Bronchial epithelial cell (primary cell): ENCODE measurements at regions not wholly inside any gene's neighbourhood (a gene's known extent, or its start where the extent isn't known, plus 50 kb on each side); places are given as distances from the start of the nearest gene placed in this dataset.

ENCODE experiments used
- DNase-seq: peaks from one replicate; pipeline ENCODE4 v3.0.0-alpha.2; 2010; ENCODE audit warnings: low read depth
- FAIRE-seq: peaks from 2 replicates; lab custom pipeline; 2011; peaks lifted over from hg19 to GRCh38; lab: Jason Lieb, UNC
- H3K27me3 ChIP-seq: 2 replicates; pipeline ENCODE4 v1.5.1; 2011; ENCODE audit warnings: low read length; ENCODE audit not compliant: control insufficient read depth, insufficient read depth
- H3K36me3 ChIP-seq: 2 replicates; pipeline ENCODE4 v1.5.1; 2011; ENCODE audit warnings: low read length; ENCODE audit not compliant: control insufficient read depth, insufficient read depth
- H3K4me3 ChIP-seq: 2 replicates; pipeline ENCODE4 v1.5.1; 2011; ENCODE audit warnings: mild to moderate bottlenecking, low read depth, low read length, control low read depth
- TF ChIP-seq, protein P1 (sequence below): IDR thresholded peaks from 2 replicates; pipeline ENCODE4 v1.5.1; 2011; ENCODE audit warnings: mild to moderate bottlenecking, moderate library complexity, low read length, control low read depth, inconsistent platforms; ENCODE audit not compliant: insufficient read depth, severe bottlenecking

DNA sequence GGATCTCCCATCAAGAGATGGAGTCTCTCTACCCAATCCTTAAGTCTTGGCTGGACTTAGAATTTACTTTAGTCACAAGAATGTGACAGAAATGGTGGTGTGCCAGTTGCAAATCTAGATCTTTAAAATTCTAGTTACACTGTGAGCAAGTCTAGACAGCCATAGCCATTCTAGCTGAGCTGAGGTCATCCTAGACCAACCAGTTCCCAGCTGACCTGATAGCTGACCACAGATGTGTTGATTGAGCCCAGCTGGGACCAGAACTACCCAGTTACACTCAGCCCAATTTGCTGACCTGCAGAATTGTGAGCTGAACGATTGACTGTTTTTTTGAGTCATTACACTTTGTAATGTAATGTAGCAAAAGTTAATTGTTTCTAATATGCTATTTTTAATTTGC lies 251.8 kb downstream of the ADGRL2 start:
- no peaks in the 10 kb centered on the region for H3K36me3 ChIP-seq
- DNase-seq: peak; percentile 30
- H3K27me3 ChIP-seq: no peaks in the 10 kb centered on the region
- FAIRE-seq: no peak
- no peak overlapping the region for H3K4me3 ChIP-seq
- TF ChIP-seq, protein P1, sequence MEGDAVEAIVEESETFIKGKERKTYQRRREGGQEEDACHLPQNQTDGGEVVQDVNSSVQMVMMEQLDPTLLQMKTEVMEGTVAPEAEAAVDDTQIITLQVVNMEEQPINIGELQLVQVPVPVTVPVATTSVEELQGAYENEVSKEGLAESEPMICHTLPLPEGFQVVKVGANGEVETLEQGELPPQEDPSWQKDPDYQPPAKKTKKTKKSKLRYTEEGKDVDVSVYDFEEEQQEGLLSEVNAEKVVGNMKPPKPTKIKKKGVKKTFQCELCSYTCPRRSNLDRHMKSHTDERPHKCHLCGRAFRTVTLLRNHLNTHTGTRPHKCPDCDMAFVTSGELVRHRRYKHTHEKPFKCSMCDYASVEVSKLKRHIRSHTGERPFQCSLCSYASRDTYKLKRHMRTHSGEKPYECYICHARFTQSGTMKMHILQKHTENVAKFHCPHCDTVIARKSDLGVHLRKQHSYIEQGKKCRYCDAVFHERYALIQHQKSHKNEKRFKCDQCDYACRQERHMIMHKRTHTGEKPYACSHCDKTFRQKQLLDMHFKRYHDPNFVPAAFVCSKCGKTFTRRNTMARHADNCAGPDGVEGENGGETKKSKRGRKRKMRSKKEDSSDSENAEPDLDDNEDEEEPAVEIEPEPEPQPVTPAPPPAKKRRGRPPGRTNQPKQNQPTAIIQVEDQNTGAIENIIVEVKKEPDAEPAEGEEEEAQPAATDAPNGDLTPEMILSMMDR: no peak

DNA sequence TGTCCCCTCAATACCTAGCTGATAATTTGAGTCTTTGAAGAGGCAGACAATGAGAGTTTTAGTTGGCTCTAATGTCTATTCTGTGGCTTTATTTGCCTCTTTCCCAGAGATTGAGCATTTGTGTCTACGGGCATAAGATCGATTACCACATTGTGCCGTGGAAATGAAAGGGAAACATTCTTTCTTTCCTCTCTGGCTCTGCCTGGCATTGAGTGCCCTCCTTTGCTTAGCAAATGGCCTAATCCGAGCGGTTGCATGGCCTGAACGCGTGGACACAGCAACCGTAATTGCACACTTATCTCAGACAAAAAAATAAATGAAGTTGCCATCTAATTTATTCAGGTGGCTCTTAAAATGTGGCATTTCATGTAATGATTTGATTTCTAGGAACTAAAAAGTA lies 247.9 kb downstream of the ADGRL2 start:
- TF ChIP-seq, protein P1: no peak
- DNase-seq (no peak), FAIRE-seq (no peak)
- H3K4me3 ChIP-seq: no peak overlapping the region
- no peaks in the 10 kb centered on the region for H3K36me3 ChIP-seq
- H3K27me3 ChIP-seq: no peaks in the 10 kb centered on the region

DNA sequence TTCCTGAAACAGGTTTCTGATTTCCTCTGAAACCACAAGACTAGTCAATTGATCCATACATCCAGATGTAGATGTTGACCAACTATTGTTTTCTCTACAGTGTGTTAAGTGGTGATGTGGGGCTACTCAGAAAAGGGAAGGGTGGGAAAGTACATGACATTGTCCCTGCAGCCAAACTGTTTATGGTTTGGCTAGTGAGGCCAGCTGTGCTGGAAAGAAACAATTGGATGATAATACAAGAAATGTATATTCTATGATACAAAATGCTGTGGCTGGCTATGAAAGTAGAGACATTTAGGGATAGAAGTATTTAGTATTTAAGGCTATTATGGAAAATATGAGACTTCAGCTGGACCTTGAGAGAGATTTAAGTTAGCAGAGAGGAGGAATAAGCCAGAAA lies 244.5 kb downstream of the ADGRL2 start:
- H3K36me3 ChIP-seq: no peaks in the 10 kb centered on the region
- peaks cover 1% of the 10 kb centered on the region for H3K27me3 ChIP-seq
- no peak overlapping the region for H3K4me3 ChIP-seq
- no peak for FAIRE-seq
- TF ChIP-seq, protein P1: no peak
- DNase-seq: no peak

DNA sequence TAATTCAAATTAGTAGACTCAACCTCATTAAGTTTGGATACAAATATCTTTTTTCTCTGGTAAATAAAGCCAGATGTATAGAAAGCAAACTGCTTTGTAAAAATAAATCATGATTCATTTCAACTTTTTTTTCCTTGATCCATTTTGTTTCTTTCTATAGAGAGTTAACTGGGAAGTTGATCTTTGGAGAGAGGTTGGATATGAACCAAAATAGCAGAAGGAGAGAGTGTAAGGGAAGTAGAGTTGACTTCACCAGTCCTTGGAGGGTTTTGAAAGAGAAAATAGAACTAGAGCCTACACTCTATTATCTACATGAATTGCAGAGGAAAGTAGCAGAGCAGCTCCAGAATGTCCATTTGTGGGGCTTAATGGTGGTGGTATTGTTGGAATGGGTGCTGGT lies 243.8 kb downstream of the ADGRL2 start:
- TF ChIP-seq, protein P1: no peak

DNA sequence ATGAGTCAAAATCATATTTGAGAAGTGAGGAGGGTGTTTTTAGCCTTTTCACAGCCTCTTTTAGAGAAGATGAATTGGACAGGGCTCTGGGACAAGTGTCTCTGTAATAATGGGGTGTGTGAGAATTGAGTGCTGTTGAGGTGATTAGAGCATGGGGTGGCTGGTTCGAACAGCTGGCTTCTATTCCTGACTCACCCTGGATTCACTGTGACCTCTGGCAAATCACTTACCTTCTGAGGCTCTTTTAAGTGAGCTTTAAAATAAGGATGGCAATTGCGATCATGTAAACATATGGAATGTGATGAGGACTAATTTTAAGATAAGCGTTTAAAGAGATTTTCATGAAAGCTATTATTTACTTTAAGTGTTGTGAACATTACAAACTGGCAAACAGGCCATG lies 243.4 kb downstream of the ADGRL2 start:
- Histone ChIP-seq H3K27me3 (peaks cover 1% of the 10 kb centered on the region), H3K36me3 (no peaks in the 10 kb centered on the region), H3K4me3 (no peak overlapping the region)
- TF ChIP-seq, protein P1: no peak
- FAIRE-seq (no peak), DNase-seq (no peak)

More for the DNA sequence above, 243.8 kb downstream of the ADGRL2 start:
- DNase-seq (no peak), FAIRE-seq (no peak)
- Histone ChIP-seq H3K27me3 (peaks cover 1% of the 10 kb centered on the region), H3K4me3 (no peak overlapping the region), H3K36me3 (no peaks in the 10 kb centered on the region)

DNA sequence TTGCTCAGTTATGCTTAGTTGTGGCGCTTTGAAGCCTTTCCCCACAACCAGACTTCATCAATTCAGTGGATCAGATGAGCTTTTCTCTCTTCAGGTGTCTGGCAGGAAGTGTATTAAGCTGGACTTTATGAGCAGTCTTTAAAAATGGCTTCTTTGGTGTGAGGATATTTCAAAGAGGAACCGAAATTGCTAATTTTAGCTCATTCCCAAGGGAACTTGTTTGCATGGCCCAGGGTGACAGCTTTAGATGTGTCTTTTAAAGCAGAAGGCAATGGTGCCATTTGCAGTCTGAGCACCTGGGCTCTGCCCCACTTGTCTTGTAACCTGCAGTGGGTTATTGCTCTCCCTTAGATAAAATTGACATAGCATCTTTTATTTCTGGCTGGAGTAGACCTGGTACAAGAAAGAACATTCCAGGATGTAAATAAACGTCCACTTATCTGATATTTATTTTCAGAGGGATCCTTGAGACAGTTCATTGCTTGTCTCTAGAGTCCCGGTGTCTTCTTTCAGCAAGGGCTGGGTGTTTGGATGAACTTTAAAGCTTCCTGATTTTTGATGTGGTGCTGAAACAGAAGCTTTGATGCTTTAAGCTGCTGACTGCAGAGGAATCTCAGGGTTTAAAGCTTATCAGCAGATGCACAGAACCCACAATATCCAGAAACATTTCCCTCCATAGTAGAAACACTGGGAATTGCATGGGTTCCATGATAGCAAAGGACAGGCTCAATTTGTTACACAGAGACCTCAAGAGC lies 241.7 kb downstream of the ADGRL2 start:
- Histone ChIP-seq H3K4me3 (no peak overlapping the region), H3K36me3 (no peaks in the 10 kb centered on the region), H3K27me3 (peaks cover 1% of the 10 kb centered on the region)
- TF ChIP-seq, protein P1: no peak
- FAIRE-seq (no peak), DNase-seq (no peak)
